HG02678 (cell line): ENCODE measurements at regions not wholly inside any gene's neighbourhood (a gene's known extent, or its start where the extent isn't known, plus 50 kb on each side); places are given as distances from the start of the nearest gene placed in this dataset.
"Not testable (repeated sequence)": the region's sequence is repeated elsewhere in the genome, so short reads cannot be mapped to it uniquely, and the experiment has no call there.

Experiments used
- ATAC-seq: cut with Tn5 transposase; IDR thresholded peaks from one replicate; pipeline ENCODE4 v1.9.1; 2021; ENCODE audit warnings: mild to moderate bottlenecking, moderate library complexity; ENCODE audit not compliant: unreplicated experiment

GRCh38 chr5:158226496-158226895 is 367.6 kb upstream of the CLINT1 start:
- no peak for ATAC-seq

GRCh38 chr5:158224253-158224652 is 365.3 kb upstream of the CLINT1 start:
- ATAC-seq: no peak

- ATAC-seq: no peak
These were observed 364.2 kb upstream of the CLINT1 start for GRCh38 chr5:158223054-158223600.

GRCh38 chr5:158212917-158213316 is 354.0 kb upstream of the CLINT1 start:
- ATAC-seq: no peak

- no peak for ATAC-seq
These were observed 353.3 kb upstream of the CLINT1 start for GRCh38 chr5:158212237-158212636.

- no peak for ATAC-seq
These were observed 350.4 kb upstream of the CLINT1 start for GRCh38 chr5:158209219-158209908.

- no peak for ATAC-seq
These were observed 348.8 kb upstream of the CLINT1 start for GRCh38 chr5:158207733-158208132.

- ATAC-seq: no peak
These were observed 347.0 kb upstream of the CLINT1 start for GRCh38 chr5:158205992-158206391.

- no peak for ATAC-seq
These were observed 344.3 kb upstream of the CLINT1 start for GRCh38 chr5:158203261-158203660.

GRCh38 chr5:158202801-158203200 is 343.9 kb upstream of the CLINT1 start:
- no peak for ATAC-seq

- ATAC-seq: no peak
These were observed 341.7 kb upstream of the CLINT1 start for GRCh38 chr5:158200619-158201018.

- peak; percentile 94 for ATAC-seq
These were observed 339.7 kb upstream of the CLINT1 start for GRCh38 chr5:158198636-158199035.

GRCh38 chr5:158195416-158196210 is 336.7 kb upstream of the CLINT1 start:
- ATAC-seq: no peak

GRCh38 chr5:158194561-158194976 is 335.6 kb upstream of the CLINT1 start:
- peak; percentile 66 for ATAC-seq

GRCh38 chr5:158193395-158193794 is 334.4 kb upstream of the CLINT1 start:
- not testable (repeated sequence) for ATAC-seq

- no peak for ATAC-seq
These were observed 321.5 kb upstream of the CLINT1 start for GRCh38 chr5:158180407-158180806.

GRCh38 chr5:158179271-158179670 is 320.3 kb upstream of the CLINT1 start:
- no peak for ATAC-seq

- no peak for ATAC-seq
These were observed 319.6 kb upstream of the CLINT1 start for GRCh38 chr5:158178535-158178934.

GRCh38 chr5:158177146-158177545 is 318.2 kb upstream of the CLINT1 start:
- no peak for ATAC-seq

GRCh38 chr5:158175934-158176481 is 317.1 kb upstream of the CLINT1 start:
- no peak for ATAC-seq

- peak; percentile 78 for ATAC-seq
These were observed 316.2 kb upstream of the CLINT1 start for GRCh38 chr5:158174918-158175851.
